Neural progenitor cell (in vitro differentiated cells): ENCODE measurements at regions not wholly inside any gene's neighbourhood (a gene's known extent, or its start where the extent isn't known, plus 50 kb on each side); places are given as distances from the start of the nearest gene placed in this dataset.

ENCODE experiments used
- DNase-seq: peaks from one replicate; pipeline ENCODE4 v3.0.0-alpha.2; 2016; ENCODE audit warnings: low spot score
- H2AFZ ChIP-seq: fragments of 200-600 bp; sonication (generic); replicated peaks from 2 replicates; pipeline ENCODE4 v1.6.1; 2016; ENCODE audit warnings: antibody characterized with exemption
- H3F3A ChIP-seq: fragments of 200-600 bp; sonication (generic); 2 replicates; pipeline ENCODE4 v1.6.1; 2016; ENCODE audit warnings: antibody characterized with exemption, low read depth
- H3K27ac ChIP-seq: fragments of 200-600 bp; sonication (generic); 2 replicates; pipeline ENCODE4 v1.5.1; 2016; ENCODE audit warnings: mild to moderate bottlenecking
- H3K27me3 ChIP-seq: fragments of 200-600 bp; sonication (generic); 2 replicates; pipeline ENCODE4 v1.6.1; 2016; ENCODE audit warnings: mild to moderate bottlenecking, moderate library complexity
- H3K36me3 ChIP-seq: fragments of 200-600 bp; sonication (generic); 2 replicates; pipeline ENCODE4 v1.5.1; 2016
- H3K4me1 ChIP-seq: fragments of 200-600 bp; sonication (generic); 2 replicates; pipeline ENCODE4 v1.6.1; 2016; ENCODE audit warnings: mixed run types
- H3K4me2 ChIP-seq: fragments of 200-600 bp; sonication (generic); 2 replicates; pipeline ENCODE4 v1.6.1; 2016
- H3K4me3 ChIP-seq: fragments of 200-600 bp; sonication (generic); 2 replicates; pipeline ENCODE4 v1.5.1; 2016
- H3K79me2 ChIP-seq: fragments of 200-600 bp; sonication (generic); 2 replicates; pipeline ENCODE4 v1.6.1; 2016; ENCODE audit warnings: low read depth
- H3K9ac ChIP-seq: fragments of 200-600 bp; sonication (generic); 2 replicates; pipeline ENCODE4 v1.6.1; 2016
- H3K9me3 ChIP-seq: fragments of 200-600 bp; sonication (generic); 2 replicates; pipeline ENCODE4 v1.5.1; 2016; ENCODE audit warnings: low read depth
- H4K20me1 ChIP-seq: fragments of 200-600 bp; sonication (generic); 2 replicates; pipeline ENCODE4 v1.6.1; 2016; ENCODE audit warnings: low read depth
- H3K27ac Mint-ChIP-seq: 3 replicates; pipeline ENCODE4 v1.8.0; 2021; ENCODE audit warnings: mixed read lengths
- H3K27me3 Mint-ChIP-seq: 2 replicates; pipeline ENCODE4 v1.8.0; 2022; ENCODE audit warnings: low read depth, mild to moderate bottlenecking, inconsistent platforms, moderate library complexity, mixed read lengths; ENCODE audit not compliant: insufficient read depth
- H3K36me3 Mint-ChIP-seq: 3 replicates; pipeline ENCODE4 v1.8.0; 2021; ENCODE audit warnings: mixed read lengths
- H3K4me1 Mint-ChIP-seq: 3 replicates; pipeline ENCODE4 v1.8.0; 2021; ENCODE audit warnings: mixed read lengths
- H3K4me3 Mint-ChIP-seq: 3 replicates; pipeline ENCODE4 v1.8.0; 2021; ENCODE audit warnings: mild to moderate bottlenecking, moderate library complexity, mixed read lengths
- H3K9me3 Mint-ChIP-seq: 3 replicates; pipeline ENCODE4 v1.8.0; 2020; ENCODE audit warnings: mixed read lengths
- CTCF ChIP-seq: fragments of 200-600 bp; sonication (generic); IDR thresholded peaks from 2 replicates; pipeline ENCODE4 v1.5.1; 2017; ENCODE audit warnings: antibody characterized with exemption, mild to moderate bottlenecking
- EZH2 ChIP-seq: fragments of 200-600 bp; sonication (generic); IDR thresholded peaks from 2 replicates; pipeline ENCODE4 v1.6.1; 2017; ENCODE audit warnings: antibody characterized with exemption, mild to moderate bottlenecking, moderate library complexity
- EZH2phosphoT487 ChIP-seq: fragments of 200-600 bp; sonication (generic); IDR thresholded peaks from 2 replicates; pipeline ENCODE4 v1.6.1; 2017; ENCODE audit warnings: antibody characterized with exemption

- Histone ChIP-seq H3K27me3 (no peaks in the 10 kb centered on the region), H3K9ac (no peak overlapping the region), H2AFZ (peak overlapping the region; percentile 90), H3K4me2 (no peak overlapping the region), H3K27ac (no peak overlapping the region), H3F3A (no peaks in the 10 kb centered on the region), H3K4me3 (no peak overlapping the region), H3K9me3 (no peaks in the 10 kb centered on the region), H3K36me3 (no peaks in the 10 kb centered on the region), H3K79me2 (no peaks in the 10 kb centered on the region), H3K4me1 (no peaks in the 10 kb centered on the region), H4K20me1 (no peaks in the 10 kb centered on the region)
- H3K4me3 Mint-ChIP-seq: no peak overlapping the region
- peaks cover 10% of the 10 kb centered on the region for H3K4me1 Mint-ChIP-seq
- H3K27ac Mint-ChIP-seq: no peak overlapping the region
- no peaks in the 10 kb centered on the region for H3K36me3 Mint-ChIP-seq
- H3K27me3 Mint-ChIP-seq: peaks cover 2% of the 10 kb centered on the region
- TF ChIP-seq EZH2: no peak
- no peak for TF ChIP-seq EZH2phosphoT487
- no peak for TF ChIP-seq CTCF
- no peaks in the 10 kb centered on the region for H3K9me3 Mint-ChIP-seq
- DNase-seq: no peak
Measured at GRCh38 chr15:95127356-95127755, 896.0 kb downstream of the MCTP2 start.

- H3K4me3 Mint-ChIP-seq: no peak overlapping the region
- no peaks in the 10 kb centered on the region for H3K9me3 Mint-ChIP-seq
- Histone ChIP-seq H3K4me2 (no peak overlapping the region), H3K27me3 (no peaks in the 10 kb centered on the region), H4K20me1 (no peaks in the 10 kb centered on the region), H3K9ac (no peak overlapping the region), H3K9me3 (no peaks in the 10 kb centered on the region), H3F3A (no peaks in the 10 kb centered on the region), H2AFZ (no peak overlapping the region), H3K36me3 (no peaks in the 10 kb centered on the region), H3K4me3 (no peak overlapping the region), H3K4me1 (no peaks in the 10 kb centered on the region), H3K79me2 (no peaks in the 10 kb centered on the region), H3K27ac (no peak overlapping the region)
- no peak overlapping the region for H3K27ac Mint-ChIP-seq
- TF ChIP-seq CTCF (no peak), EZH2phosphoT487 (no peak), EZH2 (no peak)
- DNase-seq: no peak
- H3K27me3 Mint-ChIP-seq: peaks cover 2% of the 10 kb centered on the region
- no peaks in the 10 kb centered on the region for H3K36me3 Mint-ChIP-seq
- H3K4me1 Mint-ChIP-seq: peaks cover 10% of the 10 kb centered on the region
Measured at GRCh38 chr15:95129574-95129973, 898.2 kb downstream of the MCTP2 start.

GRCh38 chr15:95131131-95131556 lies 899.8 kb downstream of the MCTP2 start:
- H3K27ac ChIP-seq: no peak overlapping the region
- H3K36me3 ChIP-seq: no peaks in the 10 kb centered on the region
- H2AFZ ChIP-seq: no peak overlapping the region
- no peaks in the 10 kb centered on the region for H3K27me3 ChIP-seq
- H3K27me3 Mint-ChIP-seq: peaks cover 2% of the 10 kb centered on the region
- no peaks in the 10 kb centered on the region for H3K9me3 Mint-ChIP-seq
- H3K27ac Mint-ChIP-seq: peak overlapping the region; percentile 45
- no peak for DNase-seq
- no peak overlapping the region for H3K4me3 Mint-ChIP-seq
- TF ChIP-seq EZH2: no peak
- no peak for TF ChIP-seq CTCF
- TF ChIP-seq EZH2phosphoT487: no peak
- no peaks in the 10 kb centered on the region for H3K79me2 ChIP-seq
- H3K9ac ChIP-seq: no peak overlapping the region
- no peaks in the 10 kb centered on the region for H4K20me1 ChIP-seq
- H3K4me2 ChIP-seq: no peak overlapping the region
- H3K4me1 ChIP-seq: no peaks in the 10 kb centered on the region
- H3K9me3 ChIP-seq: no peaks in the 10 kb centered on the region
- H3K4me3 ChIP-seq: no peak overlapping the region
- H3K36me3 Mint-ChIP-seq: no peaks in the 10 kb centered on the region
- H3K4me1 Mint-ChIP-seq: peaks cover 10% of the 10 kb centered on the region
- H3F3A ChIP-seq: no peaks in the 10 kb centered on the region
